HG03045 (cell line): ENCODE measurements at regions not wholly inside any gene's neighbourhood (a gene's known extent, or its start where the extent isn't known, plus 50 kb on each side); places are given as distances from the start of the nearest gene placed in this dataset.
"Not testable (repeated sequence)": the region's sequence is repeated elsewhere in the genome, so short reads cannot be mapped to it uniquely, and the experiment has no call there.

Experiments
- ATAC-seq: cut with Tn5 transposase; IDR thresholded peaks from one replicate; pipeline ENCODE4 v1.9.1; 2021; ENCODE audit warnings: mild to moderate bottlenecking, moderate library complexity; ENCODE audit not compliant: unreplicated experiment

GRCh38 chr7:92925876-92926696, 89.7 kb upstream of the CDK6 start:
- ATAC-seq: no peak

- ATAC-seq: no peak
Observed at GRCh38 chr7:92924800-92925199, 88.4 kb upstream of the CDK6 start.

GRCh38 chr7:92917230-92917629, 80.9 kb upstream of the CDK6 start:
- ATAC-seq: no peak

- ATAC-seq: no peak
Observed at GRCh38 chr7:92916770-92917224, 80.4 kb upstream of the CDK6 start.

- no peak for ATAC-seq
Observed at GRCh38 chr7:92915348-92915747, 79.0 kb upstream of the CDK6 start.

- ATAC-seq: no peak
Observed at GRCh38 chr7:92914645-92915044, 78.3 kb upstream of the CDK6 start.

- no peak for ATAC-seq
Observed at GRCh38 chr7:92913849-92914248, 77.5 kb upstream of the CDK6 start.

GRCh38 chr7:92910976-92911375, 74.6 kb upstream of the CDK6 start:
- ATAC-seq: no peak

- ATAC-seq: no peak
Observed at GRCh38 chr7:92909686-92910475, 73.5 kb upstream of the CDK6 start.

GRCh38 chr7:92904244-92905131, 68.1 kb upstream of the CDK6 start:
- ATAC-seq: peak; percentile 99

GRCh38 chr7:92898798-92899197, 62.4 kb upstream of the CDK6 start:
- no peak for ATAC-seq

GRCh38 chr7:92894857-92895256, 58.5 kb upstream of the CDK6 start:
- not testable (repeated sequence) for ATAC-seq

GRCh38 chr7:92889081-92889480, 52.7 kb upstream of the CDK6 start:
- no peak for ATAC-seq
